Right atrium auricular region (tissue), 2 donors: ENCODE measurements at regions not wholly inside any gene's neighbourhood (a gene's known extent, or its start where the extent isn't known, plus 50 kb on each side); places are given as distances from the start of the nearest gene placed in this dataset.

Experiments
- DNase-seq: peaks from one replicate; pipeline ENCODE4 v3.0.0-alpha.2; 2019; ENCODE audit warnings: low spot score
- H3K27ac ChIP-seq, 2 donors: fragments of 200-600 bp; sonication (generic); 1 replicate in 1 of 2; 2 replicates in 1 of 2; pipeline ENCODE4 v1.5.1; 2016 to 2019
- H3K27me3 ChIP-seq, 2 donors: fragments of 200-600 bp; sonication (generic); one replicate each; pipeline versions ENCODE4 v1.5.1 to v1.6.0; 2017 to 2019
- H3K36me3 ChIP-seq: fragments of 200-600 bp; sonication (generic); one replicate; pipeline ENCODE4 v1.5.1; 2016
- H3K4me1 ChIP-seq, 2 donors: fragments of 200-600 bp; sonication (generic); one replicate each; pipeline versions ENCODE4 v1.5.1 to v1.6.0; 2017 to 2019
- H3K4me3 ChIP-seq, 2 donors: fragments of 200-600 bp; sonication (generic); 1 replicate in 1 of 2; 2 replicates in 1 of 2; pipeline ENCODE4 v1.5.1; 2017 to 2019; ENCODE audit warnings: mild to moderate bottlenecking in 1 of 2, moderate library complexity in 1 of 2
- H3K9me3 ChIP-seq, 2 donors: fragments of 200-600 bp; sonication (generic); one replicate each; pipeline ENCODE4 v1.5.1; 2019
- TF ChIP-seq, protein P1 (sequence below), 2 donors: fragments of 200-600 bp; sonication (generic); IDR thresholded peaks; one replicate each; pipeline ENCODE4 v1.5.1; 2019; ENCODE audit warnings: antibody characterized with exemption in 2 of 2

DNA sequence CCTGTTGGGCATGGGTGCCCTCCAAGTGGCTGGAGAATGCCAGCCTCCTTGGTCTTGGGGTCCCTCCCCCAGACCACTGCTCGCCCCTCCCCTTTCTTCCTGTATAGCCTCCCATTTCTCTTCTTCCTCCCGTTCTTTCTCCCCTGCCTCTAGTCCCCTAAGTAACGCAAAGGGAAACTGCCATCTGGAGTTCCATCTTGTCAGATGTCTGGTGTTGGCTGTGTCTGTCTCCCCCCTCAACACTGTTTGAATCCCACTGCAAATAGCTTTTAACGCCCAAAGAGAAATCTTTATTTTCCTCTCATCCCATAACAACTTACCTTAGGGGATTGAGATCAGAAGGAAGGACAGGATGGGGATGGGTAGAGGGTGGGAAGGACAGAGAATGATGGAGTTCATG, 55.3 kb upstream of the CSF3R start:
- Histone ChIP-seq H3K4me3 (no peak overlapping the region), H3K4me1 (no peaks in the 10 kb centered on the region), H3K36me3 (no peaks in the 10 kb centered on the region), H3K9me3 (no peaks in the 10 kb centered on the region), H3K27me3 (no peaks in the 10 kb centered on the region), H3K27ac (no peak overlapping the region)
- TF ChIP-seq, protein P1, sequence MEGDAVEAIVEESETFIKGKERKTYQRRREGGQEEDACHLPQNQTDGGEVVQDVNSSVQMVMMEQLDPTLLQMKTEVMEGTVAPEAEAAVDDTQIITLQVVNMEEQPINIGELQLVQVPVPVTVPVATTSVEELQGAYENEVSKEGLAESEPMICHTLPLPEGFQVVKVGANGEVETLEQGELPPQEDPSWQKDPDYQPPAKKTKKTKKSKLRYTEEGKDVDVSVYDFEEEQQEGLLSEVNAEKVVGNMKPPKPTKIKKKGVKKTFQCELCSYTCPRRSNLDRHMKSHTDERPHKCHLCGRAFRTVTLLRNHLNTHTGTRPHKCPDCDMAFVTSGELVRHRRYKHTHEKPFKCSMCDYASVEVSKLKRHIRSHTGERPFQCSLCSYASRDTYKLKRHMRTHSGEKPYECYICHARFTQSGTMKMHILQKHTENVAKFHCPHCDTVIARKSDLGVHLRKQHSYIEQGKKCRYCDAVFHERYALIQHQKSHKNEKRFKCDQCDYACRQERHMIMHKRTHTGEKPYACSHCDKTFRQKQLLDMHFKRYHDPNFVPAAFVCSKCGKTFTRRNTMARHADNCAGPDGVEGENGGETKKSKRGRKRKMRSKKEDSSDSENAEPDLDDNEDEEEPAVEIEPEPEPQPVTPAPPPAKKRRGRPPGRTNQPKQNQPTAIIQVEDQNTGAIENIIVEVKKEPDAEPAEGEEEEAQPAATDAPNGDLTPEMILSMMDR (IDR thresholded peaks at IDR 0.05) = no peak
- DNase-seq = no peak

DNA sequence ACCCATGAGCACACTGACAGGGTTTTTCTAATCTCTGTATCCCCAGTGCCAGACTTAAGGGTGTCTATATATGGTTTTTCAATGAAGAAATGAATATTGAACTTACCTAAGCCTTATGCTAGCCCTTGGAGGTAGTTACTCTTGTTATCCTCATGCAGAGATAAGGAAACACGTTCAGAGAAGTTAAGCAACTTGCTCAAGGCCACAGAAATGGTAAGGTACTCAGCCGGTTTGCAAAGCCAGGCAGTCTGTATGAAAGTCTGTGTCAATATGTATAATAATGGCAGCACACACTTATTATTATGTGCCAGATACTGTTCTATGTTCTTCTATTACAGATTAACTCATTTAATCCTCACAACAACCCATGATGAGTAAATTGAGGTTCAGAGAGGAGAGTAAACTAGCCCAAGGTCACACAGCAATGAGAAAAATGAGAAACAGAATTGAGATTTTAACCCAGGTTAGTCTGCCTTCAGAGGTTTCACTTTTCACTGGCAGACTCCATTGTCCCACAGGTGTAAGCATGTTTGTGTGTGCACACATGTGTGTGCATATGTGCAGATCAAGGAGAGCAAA, 54.6 kb upstream of the CSF3R start:
- TF ChIP-seq, protein P1 (IDR thresholded peaks at IDR 0.05) = no peak
- Histone ChIP-seq H3K27ac (no peak overlapping the region), H3K27me3 (no peaks in the 10 kb centered on the region), H3K9me3 (peaks cover 0 to under 1% of the 10 kb centered on the region in 2 donors), H3K4me1 (no peaks in the 10 kb centered on the region), H3K4me3 (no peak overlapping the region), H3K36me3 (no peaks in the 10 kb centered on the region)
- DNase-seq = no peak

DNA sequence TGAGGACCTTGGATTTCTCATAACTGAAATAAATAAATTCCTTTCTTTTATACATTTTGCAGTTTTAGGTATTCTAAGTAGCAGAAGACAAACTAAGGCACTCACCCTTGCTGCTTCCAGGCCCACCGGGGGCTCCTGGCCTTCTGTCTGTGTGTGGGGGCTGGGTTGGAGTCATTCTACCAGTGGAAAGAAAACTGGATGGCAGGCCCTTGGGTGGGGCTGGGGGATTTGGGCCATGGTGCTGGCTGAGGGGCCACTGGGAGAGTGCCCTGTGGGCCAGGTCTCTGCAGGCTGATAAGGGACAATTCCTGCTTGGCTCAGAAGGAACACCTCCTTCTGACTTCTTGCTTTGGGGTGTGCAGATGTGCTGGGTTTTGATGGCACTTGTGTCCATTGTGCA, 54.0 kb upstream of the CSF3R start:
- Histone ChIP-seq H3K27me3 (no peaks in the 10 kb centered on the region), H3K36me3 (no peaks in the 10 kb centered on the region), H3K4me1 (no peaks in the 10 kb centered on the region), H3K4me3 (no peak overlapping the region), H3K27ac (no peak overlapping the region), H3K9me3 (peaks cover 0 to 6% of the 10 kb centered on the region in 2 donors)
- TF ChIP-seq, protein P1 (IDR thresholded peaks at IDR 0.05) = no peak
- no peak for DNase-seq

DNA sequence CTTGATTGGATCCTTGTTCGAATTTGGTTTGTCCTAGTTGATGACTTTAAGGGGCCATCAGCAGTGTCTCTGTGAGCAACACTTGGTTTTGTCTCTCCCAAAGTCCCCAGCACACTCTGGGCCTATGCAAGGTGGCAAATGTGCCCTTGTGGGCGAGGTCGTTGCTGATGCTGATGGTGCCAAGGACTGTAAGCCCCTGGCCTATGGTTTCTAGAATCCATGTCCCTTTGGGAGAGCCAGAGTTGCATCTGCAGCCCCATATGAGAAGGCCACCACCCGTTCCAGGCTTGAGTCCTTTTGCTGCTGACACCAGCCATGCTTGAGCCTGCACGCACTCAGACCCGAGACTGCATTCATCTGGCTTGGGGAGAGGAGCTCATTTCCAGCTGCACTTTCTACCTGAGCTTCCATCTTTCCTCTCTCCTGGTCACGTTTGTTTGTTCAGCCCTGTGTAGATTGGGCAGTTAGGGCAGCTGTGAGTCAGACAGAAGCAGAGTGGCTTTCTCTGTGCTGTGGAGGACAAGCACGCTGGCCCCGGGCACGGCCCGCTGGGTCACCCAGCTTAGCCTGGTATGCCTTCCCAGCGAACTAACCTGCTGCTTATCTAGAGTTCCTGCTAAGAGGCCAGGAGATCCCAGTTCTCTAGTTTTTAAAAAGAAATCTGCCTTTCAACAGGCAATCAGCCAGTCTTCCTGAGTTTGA, 52.1 kb upstream of the CSF3R start:
- Histone ChIP-seq H3K9me3 (peaks cover 0 to 9% of the 10 kb centered on the region in 2 donors), H3K27ac (no peak overlapping the region), H3K4me1 (no peaks in the 10 kb centered on the region), H3K36me3 (no peaks in the 10 kb centered on the region), H3K4me3 (no peak overlapping the region), H3K27me3 (no peaks in the 10 kb centered on the region)
- DNase-seq = no peak
- TF ChIP-seq, protein P1 (IDR thresholded peaks at IDR 0.05) = no peak

DNA sequence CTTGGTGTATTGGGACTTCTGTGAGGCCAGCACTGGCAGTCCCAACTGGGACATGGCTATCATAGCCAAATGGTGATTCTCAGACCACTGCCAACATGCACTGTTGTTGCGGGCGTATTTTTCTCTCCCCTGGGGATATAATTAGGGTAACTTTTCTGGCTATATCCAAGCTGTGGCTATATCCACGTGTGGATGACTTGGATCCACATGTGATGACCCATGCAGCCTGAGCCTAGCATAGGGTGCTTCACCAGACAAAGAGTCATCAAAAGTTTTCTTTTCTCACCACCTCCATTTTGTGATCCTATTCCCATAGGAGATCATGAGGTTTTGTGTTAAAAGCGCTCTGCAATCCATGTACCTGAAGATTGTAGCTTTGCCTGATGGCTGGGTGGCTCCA, 51.2 kb upstream of the CSF3R start:
- no peaks in the 10 kb centered on the region for H3K27me3 ChIP-seq
- H3K4me3 ChIP-seq = no peak overlapping the region
- no peak overlapping the region for H3K27ac ChIP-seq
- no peaks in the 10 kb centered on the region for H3K4me1 ChIP-seq
- DNase-seq = no peak
- H3K36me3 ChIP-seq = no peaks in the 10 kb centered on the region
- TF ChIP-seq, protein P1 (IDR thresholded peaks at IDR 0.05) = no peak
- H3K9me3 ChIP-seq = peaks cover 0 to 9% of the 10 kb centered on the region in 2 donors
